HEK293T (cell line): ENCODE measurements at regions not wholly inside any gene's neighbourhood (a gene's known extent, or its start where the extent isn't known, plus 50 kb on each side); places are given as distances from the start of the nearest gene placed in this dataset.

Experiments
- CTCF ChIA-PET: fragments of 350-600 bp; formaldehyde crosslinking; extraction: SDS; loops from one replicate; lab custom pipeline; 2021; ENCODE audit warnings: antibody characterized with exemption, inconsistent platforms; lab: Yijun Ruan, JAX
- POLR2A ChIA-PET: fragments of 350-600 bp; formaldehyde crosslinking; extraction: SDS; loops from one replicate; lab custom pipeline; 2020; ENCODE audit warnings: antibody characterized with exemption, inconsistent platforms; lab: Yijun Ruan, JAX
- DNase-seq: peaks from one replicate; pipeline ENCODE4 v3.0.0; 2012; ENCODE audit warnings: mixed read lengths; ENCODE audit errors: extremely low spot score
- ARNT ChIP-seq: fragments of 450-650 bp; IDR thresholded peaks from 2 replicates; pipeline ENCODE4 v1.6.1; 2017; ENCODE audit warnings: mild to moderate bottlenecking
- BHLHE40 ChIP-seq: fragments of 450-650 bp; IDR thresholded peaks from 2 replicates; pipeline ENCODE4 v1.6.1; 2016; ENCODE audit warnings: mild to moderate bottlenecking, moderate library complexity, borderline replicate concordance
- CTBP1 ChIP-seq: fragments of 450-650 bp; IDR thresholded peaks from 2 replicates; pipeline ENCODE4 v1.6.1; 2016; ENCODE audit warnings: borderline replicate concordance
- ELF4 ChIP-seq: fragments of 450-650 bp; IDR thresholded peaks from 2 replicates; pipeline ENCODE4 v1.6.1; 2017; ENCODE audit warnings: antibody characterized with exemption
- FOXA1 ChIP-seq: fragments of 450-650 bp; IDR thresholded peaks from 2 replicates; pipeline ENCODE4 v1.6.1; 2016; ENCODE audit warnings: mild to moderate bottlenecking
- FOXK2 ChIP-seq: fragments of 450-650 bp; IDR thresholded peaks from 2 replicates; pipeline ENCODE4 v1.6.1; 2016; ENCODE audit warnings: mild to moderate bottlenecking
- FOXM1 ChIP-seq: fragments of 450-650 bp; IDR thresholded peaks from 2 replicates; pipeline ENCODE4 v1.6.1; 2017; ENCODE audit warnings: mild to moderate bottlenecking, borderline replicate concordance
- HDGF ChIP-seq: fragments of 450-650 bp; IDR thresholded peaks from 2 replicates; pipeline ENCODE4 v1.6.1; 2017; ENCODE audit warnings: antibody characterized with exemption, borderline replicate concordance
- L3MBTL2 ChIP-seq: fragments of 450-650 bp; conservative IDR thresholded peaks from 2 replicates; pipeline ENCODE4 v1.6.1; 2016; ENCODE audit warnings: mild to moderate bottlenecking
- LEF1 ChIP-seq: fragments of 450-650 bp; IDR thresholded peaks from 2 replicates; pipeline ENCODE4 v1.6.1; 2017; ENCODE audit warnings: mild to moderate bottlenecking, borderline replicate concordance
- NFRKB ChIP-seq: fragments of 450-650 bp; IDR thresholded peaks from 2 replicates; pipeline ENCODE4 v1.6.1; 2016; ENCODE audit warnings: mild to moderate bottlenecking, moderate library complexity
- SP1 ChIP-seq: fragments of 450-650 bp; IDR thresholded peaks from 2 replicates; pipeline ENCODE4 v1.6.1; 2017
- SUZ12 ChIP-seq: fragments of 450-650 bp; IDR thresholded peaks from 2 replicates; pipeline ENCODE4 v1.6.1; 2016; ENCODE audit warnings: mild to moderate bottlenecking
- TARDBP ChIP-seq: fragments of 450-650 bp; IDR thresholded peaks from 2 replicates; pipeline ENCODE4 v1.6.1; 2016
- ZNF384 ChIP-seq: fragments of 450-650 bp; IDR thresholded peaks from 2 replicates; pipeline ENCODE4 v1.6.1; 2016
- TF ChIP-seq, protein P1 (sequence below): fragments of 450-650 bp; IDR thresholded peaks from 2 replicates; pipeline ENCODE4 v1.6.1; 2016

DNA sequence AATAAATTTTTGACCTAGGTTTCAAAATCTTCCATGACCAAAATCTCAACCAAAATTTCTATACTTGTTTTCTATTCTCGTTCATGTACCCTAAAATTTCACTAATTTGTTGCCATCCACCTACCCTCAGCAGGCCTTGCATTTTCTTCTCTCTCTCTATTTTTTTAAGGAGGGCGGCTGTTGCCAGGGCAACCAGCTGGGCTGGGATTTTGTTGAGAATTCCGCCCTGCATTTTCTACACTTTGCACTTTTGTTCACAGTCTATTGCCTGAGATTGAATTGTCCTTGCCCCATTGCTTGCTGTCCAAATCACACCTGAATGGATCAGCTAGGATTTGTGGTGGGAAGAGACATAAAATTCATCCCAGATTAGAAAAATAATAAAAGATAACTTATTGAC is 657.5 kb upstream of the NRP1 start:
- no peak for DNase-seq
- CTCF ChIA-PET = no interaction called here
- POLR2A ChIA-PET = no interaction called here
- TF ChIP-seq, protein P1, sequence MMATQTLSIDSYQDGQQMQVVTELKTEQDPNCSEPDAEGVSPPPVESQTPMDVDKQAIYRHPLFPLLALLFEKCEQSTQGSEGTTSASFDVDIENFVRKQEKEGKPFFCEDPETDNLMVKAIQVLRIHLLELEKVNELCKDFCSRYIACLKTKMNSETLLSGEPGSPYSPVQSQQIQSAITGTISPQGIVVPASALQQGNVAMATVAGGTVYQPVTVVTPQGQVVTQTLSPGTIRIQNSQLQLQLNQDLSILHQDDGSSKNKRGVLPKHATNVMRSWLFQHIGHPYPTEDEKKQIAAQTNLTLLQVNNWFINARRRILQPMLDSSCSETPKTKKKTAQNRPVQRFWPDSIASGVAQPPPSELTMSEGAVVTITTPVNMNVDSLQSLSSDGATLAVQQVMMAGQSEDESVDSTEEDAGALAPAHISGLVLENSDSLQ = no peak
- TF ChIP-seq L3MBTL2 = no peak
- TF ChIP-seq FOXK2 = no peak
- no peak for TF ChIP-seq NFRKB

DNA sequence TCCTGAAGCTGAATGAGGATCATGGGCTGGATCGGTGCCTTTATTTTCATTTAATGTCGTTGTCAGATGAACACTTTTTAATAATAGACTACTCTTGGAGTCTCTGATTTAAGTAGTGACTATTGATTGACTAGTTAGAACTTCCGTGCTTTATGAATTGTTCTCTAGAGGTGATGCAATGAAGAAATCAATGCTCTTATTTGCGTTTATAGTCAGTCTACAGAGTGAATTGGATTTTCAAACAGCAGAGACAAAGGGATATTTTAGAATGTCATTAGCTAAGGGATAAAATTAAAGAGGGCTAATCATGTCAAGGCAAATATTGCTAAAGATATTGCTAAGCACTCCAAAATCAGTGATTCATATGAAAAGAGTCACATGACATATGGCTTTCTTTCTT is 652.0 kb upstream of the NRP1 start:
- ChIA-PET POLR2A (no interaction called here), CTCF (no interaction called here)
- no peak for DNase-seq
- TF ChIP-seq TARDBP (no peak), FOXM1 (no peak), BHLHE40 (no peak), FOXA1 (no peak), NFRKB (no peak), HDGF (no peak), FOXK2 (no peak), SUZ12 (no peak), L3MBTL2 (no peak), ELF4 (no peak), LEF1 (no peak), ZNF384 (no peak), SP1 (no peak), ARNT (no peak), CTBP1 (no peak)
- TF ChIP-seq, protein P1 = no peak

DNA sequence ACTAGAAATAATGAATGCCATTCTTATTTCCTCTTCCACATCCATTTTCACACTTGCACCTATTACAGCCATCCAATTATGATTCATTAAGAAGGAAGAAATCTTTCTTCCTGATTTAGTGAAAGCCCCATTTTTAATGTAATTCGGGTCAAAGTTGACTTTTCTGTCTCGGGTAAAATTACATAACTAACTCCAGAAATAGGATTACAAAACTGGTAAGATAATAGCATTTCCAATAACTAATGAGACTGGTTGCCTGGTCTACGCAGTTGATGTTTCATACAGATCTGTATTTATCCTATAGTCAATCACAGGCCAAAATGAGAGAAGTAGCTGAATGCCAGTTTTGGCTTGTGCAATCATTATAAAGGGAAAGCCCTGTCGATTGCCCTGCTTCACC is 651.5 kb upstream of the NRP1 start:
- no peak for TF ChIP-seq FOXM1
- no peak for TF ChIP-seq ELF4
- TF ChIP-seq BHLHE40 = no peak
- TF ChIP-seq ARNT = no peak
- TF ChIP-seq FOXK2 = no peak
- TF ChIP-seq, protein P1 = no peak
- TF ChIP-seq LEF1 = no peak
- no peak for TF ChIP-seq CTBP1
- no peak for TF ChIP-seq TARDBP
- TF ChIP-seq L3MBTL2 = no peak
- DNase-seq = no peak
- ChIA-PET POLR2A (no interaction called here), CTCF (no interaction called here)

DNA sequence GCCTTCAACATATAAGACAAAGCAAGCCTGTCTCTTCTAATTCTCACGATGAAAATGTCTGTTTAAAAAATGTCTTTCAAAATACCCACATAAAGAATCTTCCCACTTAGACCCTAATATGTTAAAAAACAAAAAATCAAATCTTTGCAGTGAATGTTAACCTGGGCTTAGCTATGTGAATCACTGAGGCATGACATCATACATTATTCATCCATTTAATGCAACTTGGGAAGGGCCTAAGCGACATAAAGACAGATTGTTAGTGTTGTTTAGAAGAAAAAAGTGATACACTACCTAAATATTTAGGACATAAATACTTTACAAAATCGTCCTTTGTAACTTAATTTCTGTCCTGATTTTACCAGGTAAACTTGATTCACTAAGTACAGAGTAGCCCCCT is 648.5 kb upstream of the NRP1 start:
- CTCF ChIA-PET = no interaction called here
- no peak for TF ChIP-seq HDGF
- TF ChIP-seq FOXM1 = no peak
- no peak for TF ChIP-seq ZNF384
- no peak for TF ChIP-seq FOXK2
- no peak for TF ChIP-seq BHLHE40
- TF ChIP-seq, protein P1 = no peak
- TF ChIP-seq ARNT = no peak
- TF ChIP-seq SUZ12 = no peak
- no peak for TF ChIP-seq SP1
- TF ChIP-seq LEF1 = no peak
- TF ChIP-seq TARDBP = no peak
- no peak for TF ChIP-seq L3MBTL2
- no peak for TF ChIP-seq NFRKB
- POLR2A ChIA-PET = no interaction called here
- no peak for DNase-seq

DNA sequence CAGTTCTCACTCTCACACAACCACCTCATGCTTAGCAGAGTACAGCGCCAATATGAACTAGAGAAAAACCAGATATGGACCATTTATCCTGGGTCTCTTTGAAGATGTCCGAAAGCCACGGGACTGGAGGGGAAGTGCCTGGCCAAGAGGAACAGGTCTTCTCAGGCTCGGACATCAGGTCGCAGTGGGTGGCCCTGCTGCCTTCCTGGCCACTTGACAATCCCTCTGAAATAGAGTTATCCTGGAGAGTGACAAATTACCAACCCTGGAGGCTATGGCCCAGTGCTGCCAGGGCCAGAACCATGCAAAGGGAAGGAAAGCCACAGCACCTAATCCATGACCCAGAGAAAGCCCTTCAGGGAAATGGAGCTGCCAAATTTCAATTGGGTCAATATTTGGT is 646.8 kb upstream of the NRP1 start:
- POLR2A ChIA-PET = no interaction called here
- CTCF ChIA-PET = no interaction called here
- DNase-seq = no peak
- TF ChIP-seq ZNF384 (no peak), TARDBP (no peak), ARNT (no peak), NFRKB (no peak), L3MBTL2 (no peak), FOXM1 (no peak)

DNA sequence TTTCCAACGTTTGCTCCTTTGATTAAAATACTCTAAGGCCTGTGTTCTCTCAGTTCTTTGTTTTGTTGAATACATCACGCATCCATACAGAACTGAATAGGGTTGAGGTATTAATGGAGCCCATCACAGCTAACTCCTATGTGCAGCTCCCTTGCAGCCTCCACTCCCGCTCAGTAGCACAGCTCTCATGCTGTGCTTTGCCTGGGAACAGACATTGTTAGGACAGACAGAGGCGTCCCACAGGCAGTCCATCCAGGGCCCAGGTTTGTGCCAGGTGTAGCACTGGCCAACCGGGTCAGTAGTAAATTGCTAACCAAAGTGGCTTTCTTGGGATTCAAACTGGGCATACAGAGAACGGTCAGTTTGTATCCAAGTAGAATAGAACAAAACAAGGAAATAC is 644.7 kb upstream of the NRP1 start:
- ChIA-PET POLR2A (no interaction called here), CTCF (no interaction called here)
- no peak for DNase-seq
- no peak for TF ChIP-seq ZNF384
- TF ChIP-seq FOXA1 = no peak
- TF ChIP-seq NFRKB = no peak
- TF ChIP-seq LEF1 = no peak
- no peak for TF ChIP-seq BHLHE40
- no peak for TF ChIP-seq ELF4
- TF ChIP-seq SP1 = no peak
- TF ChIP-seq ARNT = no peak
- TF ChIP-seq CTBP1 = no peak
- TF ChIP-seq, protein P1 = no peak
- no peak for TF ChIP-seq SUZ12
- no peak for TF ChIP-seq FOXM1
- TF ChIP-seq FOXK2 = no peak
- TF ChIP-seq L3MBTL2 = no peak
- no peak for TF ChIP-seq TARDBP
- TF ChIP-seq HDGF = no peak
